HuH-7 (cell line): ENCODE measurements at regions not wholly inside any gene's neighbourhood (a gene's known extent, or its start where the extent isn't known, plus 50 kb on each side); places are given as distances from the start of the nearest gene placed in this dataset.

ENCODE experiments used
- DNase-seq: peaks from one replicate; pipeline ENCODE4 v3.0.0; 2011; ENCODE audit warnings: low spot score

DNA sequence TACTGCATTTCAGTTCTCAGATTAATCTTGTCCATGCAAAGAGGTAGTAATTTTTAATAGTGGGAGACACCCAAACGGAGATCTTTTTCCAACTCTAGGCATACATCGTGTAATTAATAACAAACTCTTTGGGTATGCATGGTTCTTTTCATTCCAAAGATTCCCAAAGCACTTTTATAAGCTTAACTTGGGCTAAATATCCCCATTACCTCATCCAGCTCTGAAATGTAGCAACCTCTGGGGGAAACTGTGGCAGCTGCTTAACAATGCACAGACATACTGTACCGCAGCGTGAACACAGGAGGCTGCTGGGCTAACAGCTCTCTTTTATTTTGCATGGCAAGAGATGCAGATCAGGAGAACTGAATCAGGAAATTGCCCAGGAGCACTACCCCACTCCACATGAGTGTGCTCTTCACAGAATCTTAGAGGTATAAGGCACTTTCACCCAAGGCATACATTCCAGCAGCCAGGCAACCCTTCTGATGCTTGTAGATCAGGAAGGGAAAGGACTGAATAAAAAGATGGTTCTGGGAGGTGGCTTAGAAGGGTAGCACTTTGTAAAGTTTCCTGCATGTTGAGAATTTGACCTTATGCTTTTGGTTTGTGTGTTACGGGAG, 114.4 kb upstream of the GLI3 start:
- DNase-seq = no peak

DNA sequence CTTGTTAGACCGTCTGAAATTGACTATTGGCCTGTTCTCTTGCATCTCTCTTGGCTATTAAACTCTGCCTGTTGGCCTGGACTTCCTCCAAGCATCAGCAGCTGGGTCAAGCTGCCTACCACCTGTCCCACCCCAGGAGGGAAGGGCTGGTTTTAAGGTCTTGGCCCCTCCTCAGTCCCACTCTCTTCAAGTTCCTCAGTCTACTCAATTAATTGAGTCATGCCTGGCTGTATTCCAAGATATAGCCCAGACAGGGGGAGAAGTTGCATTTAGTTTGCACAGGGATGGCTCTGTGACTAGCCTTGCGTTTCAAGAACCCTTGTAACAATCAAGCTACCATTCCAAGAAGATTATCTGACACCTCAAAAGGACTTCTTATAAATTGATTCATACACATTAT, 113.8 kb upstream of the GLI3 start:
- DNase-seq = no peak

DNA sequence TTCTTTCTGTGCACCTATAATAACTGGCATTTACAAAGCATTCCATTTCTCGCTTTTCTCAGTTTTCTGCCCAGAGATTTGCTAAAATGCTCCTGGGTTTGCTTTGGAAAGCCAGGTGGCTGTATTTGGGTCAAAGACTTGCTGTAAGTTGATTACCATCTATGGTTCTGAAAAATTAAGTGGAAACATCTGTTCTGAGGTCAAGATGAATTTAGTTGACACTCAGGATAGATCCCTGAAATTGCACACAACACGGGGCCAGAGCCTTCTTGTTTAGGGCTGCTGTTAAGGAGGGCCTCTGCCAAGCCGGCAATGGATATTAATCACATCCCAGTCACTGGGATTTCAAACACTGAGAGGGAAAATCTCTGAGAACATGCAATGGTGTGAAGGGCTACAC, 111.6 kb upstream of the GLI3 start:
- no peak for DNase-seq

DNA sequence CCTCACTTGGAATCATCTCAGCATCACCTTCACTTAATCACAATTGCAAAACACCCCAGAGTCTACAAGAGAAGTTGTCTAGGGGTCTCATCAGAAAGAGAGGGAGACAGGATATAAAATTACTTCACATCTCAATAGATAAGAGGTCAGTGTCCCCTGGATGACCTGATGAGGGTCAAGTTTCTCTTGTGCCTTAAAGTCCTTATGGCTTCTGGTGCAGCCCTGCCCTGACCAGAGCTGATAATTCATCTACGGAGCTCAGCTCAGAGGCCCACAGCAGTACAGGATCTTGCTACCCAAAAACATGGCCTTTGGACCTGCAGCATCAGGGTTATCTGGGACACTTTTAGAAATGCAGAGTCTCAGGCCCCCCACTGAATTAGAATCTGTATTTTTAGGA, 111.1 kb upstream of the GLI3 start:
- no peak for DNase-seq

DNA sequence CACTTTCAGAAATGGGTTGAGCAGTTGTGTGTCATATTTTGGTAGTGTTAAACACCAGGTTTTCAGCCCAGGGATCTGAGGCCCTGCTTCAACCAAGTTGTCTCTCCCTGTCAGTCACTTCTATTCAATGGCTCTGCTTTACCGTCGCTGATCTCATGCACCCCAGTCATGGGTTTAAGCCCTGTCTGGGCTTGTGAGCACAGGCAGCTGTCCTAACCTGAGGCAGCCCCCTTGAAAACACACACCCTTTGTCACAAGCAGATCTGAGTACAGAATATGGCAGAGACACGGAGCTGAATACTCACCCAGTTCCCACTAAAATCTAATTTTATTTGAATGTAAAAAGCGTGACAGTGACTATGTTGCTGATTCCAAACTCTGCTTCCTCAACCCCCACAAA, 110.6 kb upstream of the GLI3 start:
- no peak for DNase-seq

DNA sequence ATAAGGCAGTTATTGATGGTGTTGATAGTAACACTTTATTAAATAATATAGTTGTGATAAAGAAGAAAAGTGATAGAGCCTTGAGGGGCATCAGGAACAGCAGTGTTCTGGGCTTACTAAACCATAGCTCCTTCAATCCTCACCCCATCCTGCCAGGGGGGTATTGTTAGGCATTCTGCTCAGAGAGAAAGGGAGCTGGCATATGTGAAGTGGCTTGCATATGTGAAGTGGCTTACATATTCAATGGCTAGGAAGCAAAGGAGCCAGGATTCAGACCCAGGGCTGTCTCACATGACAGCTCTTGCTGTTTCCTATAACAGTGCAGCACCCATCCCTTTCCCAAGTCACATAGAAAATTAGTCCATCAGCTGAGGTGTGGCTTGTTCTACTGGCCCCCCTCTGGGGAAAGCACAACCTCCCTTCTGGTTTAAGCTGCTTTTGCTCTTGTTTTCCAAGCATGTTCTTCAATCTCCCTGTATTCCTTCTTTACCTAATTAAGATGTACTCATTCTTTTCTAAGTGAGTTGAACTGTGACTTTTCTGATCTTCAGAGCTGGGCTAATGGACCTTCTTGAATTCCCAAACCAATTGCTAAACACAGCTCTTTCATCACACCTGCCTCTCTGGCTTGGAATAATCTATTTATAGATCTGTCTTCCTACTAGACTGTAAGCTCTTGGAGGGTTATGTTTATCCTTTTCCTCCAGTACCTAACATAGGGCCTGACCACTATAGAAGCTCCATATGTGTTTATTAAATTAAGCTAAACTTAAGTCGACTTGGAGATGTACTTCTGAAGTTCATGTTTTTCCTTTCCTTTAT, 108.7 kb upstream of the GLI3 start:
- no peak for DNase-seq

DNA sequence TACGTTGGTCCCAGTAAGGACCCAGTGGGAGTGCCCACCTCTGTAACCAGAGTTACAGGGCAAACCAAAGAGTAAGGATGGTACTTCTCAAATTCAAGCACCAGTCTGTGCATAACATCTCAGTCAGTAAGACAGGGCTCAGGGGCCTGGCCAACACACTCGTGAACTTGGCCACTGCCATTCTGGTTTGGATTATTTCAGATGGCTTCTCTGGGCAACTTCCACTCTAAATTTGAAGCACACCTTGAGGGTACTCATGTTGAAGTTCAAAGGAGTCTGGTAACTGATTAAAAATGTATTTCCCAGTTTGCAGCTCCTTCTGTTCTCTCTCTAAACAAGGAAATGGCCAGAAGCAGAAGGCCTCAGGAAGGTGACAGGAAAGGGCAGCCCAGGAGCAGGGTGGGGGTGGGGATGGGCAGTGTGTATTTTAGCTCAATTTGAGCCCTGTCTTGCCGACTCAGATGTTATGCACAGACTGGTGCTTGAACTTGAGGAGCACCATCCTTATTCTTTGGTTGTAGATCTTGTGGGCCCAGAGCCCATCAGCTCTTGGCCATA, 107.3 kb upstream of the GLI3 start:
- no peak for DNase-seq

DNA sequence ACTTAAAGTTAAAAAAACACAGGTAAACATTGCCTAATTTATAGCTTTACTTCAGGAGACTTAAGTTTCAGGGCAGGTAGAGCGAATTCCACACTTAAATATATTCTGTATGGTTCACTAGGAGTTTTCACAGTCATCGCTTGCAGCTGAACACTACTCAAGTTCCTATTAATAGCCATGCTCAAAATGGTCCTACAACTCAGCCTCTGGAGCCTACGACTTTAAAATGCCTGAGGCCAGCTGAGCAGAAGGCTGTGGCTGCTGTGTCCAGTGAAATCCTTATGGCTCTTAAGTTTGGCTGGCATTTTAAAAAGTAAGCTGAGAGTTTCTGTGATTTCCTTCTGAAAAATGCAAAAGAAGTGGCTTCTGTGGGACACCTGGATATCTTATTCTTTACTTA, 105.4 kb upstream of the GLI3 start:
- no peak for DNase-seq

DNA sequence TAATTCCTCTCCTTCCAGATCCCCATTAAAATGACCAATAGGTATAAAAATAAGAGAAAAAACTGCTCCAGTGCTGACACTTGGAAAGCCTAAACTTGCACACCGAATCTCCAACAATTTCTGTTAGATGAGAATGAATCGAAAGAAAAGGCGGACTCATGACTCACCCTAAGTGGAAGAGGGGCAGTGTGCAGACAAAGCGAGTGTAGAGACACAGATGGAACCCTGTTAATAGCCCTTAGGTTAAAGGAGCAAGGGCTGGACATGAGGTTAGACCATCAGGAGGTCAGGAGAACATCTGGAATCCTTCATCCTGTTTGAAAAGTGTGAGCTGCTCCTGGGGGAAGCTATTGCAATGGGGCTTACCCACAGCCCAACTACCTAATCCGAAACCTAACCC, 103.4 kb upstream of the GLI3 start:
- DNase-seq = no peak

DNA sequence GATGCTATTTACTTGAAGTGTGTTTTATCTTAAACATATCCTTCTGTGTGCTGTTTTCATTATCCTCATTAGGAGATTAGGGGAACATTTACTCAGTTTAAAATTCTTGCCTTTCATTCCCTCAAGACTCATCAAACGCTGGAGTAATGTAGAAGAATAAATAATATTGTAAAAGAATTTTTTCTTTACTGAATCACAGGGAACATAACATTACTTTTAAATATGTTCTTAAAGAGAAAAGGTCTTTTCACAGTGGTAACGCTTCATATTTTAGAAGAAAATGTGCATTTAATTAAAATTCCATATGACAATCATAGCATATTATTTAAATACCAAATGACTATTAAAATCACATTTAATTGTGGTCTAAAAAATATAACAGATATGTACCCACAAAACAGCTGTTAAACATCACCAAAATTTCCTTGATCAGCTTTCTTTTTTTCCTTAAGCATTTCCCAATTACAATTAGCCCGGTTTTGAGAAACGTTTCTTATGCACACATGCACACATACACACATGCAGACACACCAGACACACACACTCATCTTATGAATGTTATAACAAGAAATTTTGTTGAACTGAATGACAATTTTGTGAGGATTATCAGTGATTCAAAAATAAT, 102.0 kb upstream of the GLI3 start:
- DNase-seq = no peak

DNA sequence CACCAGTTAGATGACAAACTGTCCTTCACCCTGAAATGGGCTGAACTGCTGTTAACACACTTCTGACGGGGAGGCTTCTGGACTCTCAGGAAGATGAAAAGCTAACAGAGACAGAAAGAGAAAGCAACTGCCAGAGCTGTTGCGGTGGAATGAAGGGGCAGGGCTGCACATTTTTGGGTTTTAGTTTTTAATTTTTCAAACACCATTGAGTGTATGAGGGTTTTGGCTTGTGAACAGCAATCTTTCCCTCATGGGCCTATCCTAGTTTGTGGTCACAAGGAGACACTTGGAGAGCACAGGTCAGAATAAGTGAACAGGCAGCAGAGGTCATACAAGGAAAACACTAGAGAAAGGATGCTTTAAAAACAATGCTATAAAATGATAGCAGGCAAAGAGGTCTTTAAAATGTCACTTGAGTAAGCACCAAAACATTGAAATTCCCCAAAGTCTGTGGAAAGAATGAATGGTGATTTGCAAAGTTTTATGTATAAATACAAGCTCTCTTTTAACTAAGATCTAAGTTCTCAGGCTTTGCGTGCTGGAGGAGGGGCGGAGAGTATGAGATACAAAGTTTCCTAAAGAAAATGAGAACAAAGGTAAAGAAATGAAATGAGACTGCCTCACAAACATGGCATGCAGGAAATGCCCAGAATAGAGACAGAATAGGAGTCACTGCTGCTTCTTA, 101.4 kb upstream of the GLI3 start:
- no peak for DNase-seq

DNA sequence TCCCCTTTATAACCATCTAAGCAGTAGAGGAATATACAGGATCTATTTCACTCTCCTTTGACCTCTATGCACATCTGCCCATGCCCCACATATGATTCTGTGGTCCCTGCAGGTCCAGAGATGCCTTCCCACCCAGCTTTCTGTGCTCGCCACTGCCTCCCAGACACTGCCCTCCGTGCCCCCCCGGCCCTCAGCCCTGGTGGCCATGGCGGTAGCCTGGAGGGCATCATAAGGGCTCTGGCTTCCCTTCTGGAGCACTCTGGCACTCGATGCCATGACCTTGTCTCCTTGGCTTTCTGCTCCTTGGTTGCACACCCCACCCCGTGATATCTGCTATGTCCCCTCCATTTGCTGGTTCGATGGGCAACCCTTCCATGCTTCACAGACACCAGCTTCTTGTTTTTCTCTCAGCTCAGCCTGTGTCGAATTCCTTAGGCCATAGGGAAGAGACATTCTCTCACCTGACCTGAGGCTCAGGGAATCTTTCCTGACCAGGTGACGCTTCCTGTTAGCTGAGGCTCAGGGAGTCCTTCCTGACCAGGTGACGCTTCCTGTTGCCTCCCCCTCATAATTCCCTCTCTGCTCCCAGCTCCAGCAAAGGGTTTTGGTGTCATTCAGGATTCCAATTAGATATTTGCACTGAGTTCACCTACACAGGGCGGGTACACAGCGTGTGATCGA, 100.4 kb upstream of the GLI3 start:
- DNase-seq = no peak

DNA sequence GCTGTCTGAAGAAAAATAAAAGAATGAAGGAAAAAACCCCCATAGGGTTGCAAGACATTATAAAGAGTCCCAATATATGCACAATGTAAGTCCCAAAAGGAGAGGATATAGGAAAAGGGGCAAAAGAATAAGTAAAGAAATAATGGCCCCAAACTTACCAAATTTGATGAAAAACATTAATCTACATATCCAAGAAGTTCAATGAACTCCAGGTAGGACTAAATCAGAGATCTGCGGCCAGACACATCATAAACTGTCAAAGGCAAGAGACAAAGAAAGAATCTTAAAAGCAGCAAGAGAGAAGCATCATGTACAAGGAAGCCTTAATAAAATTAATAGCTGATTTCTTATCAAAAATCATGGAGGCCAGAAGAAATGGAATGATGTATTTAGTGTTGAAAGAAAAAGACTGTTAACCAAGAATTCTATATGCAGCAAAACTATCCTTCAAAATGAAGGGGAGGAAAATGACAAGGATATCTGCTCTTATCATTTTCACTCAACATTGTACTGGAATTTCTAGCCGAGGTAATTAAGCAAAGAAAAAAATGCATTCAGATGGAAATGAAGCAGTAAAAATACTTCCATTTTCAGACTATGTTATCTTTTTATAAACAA, 95.7 kb upstream of the GLI3 start:
- no peak for DNase-seq

DNA sequence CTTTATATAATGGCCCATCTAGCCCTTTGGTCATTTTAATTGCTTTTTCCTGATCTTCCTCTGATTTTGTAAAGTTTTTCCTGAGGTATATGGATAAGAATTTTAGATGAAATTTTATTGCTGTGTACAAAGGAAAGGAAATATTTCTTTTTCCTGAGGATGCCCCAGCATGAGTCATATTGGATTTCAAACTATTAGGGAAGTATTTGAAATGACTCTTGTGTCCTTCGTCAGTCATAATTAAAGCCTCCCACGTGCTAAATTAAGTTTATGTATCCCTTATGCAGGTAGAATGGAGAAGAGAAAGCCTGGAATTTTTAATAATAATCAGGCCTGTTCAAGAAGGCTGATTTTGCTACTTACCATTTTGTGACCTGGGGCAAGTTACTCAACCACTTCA, 82.6 kb upstream of the GLI3 start:
- no peak for DNase-seq

DNA sequence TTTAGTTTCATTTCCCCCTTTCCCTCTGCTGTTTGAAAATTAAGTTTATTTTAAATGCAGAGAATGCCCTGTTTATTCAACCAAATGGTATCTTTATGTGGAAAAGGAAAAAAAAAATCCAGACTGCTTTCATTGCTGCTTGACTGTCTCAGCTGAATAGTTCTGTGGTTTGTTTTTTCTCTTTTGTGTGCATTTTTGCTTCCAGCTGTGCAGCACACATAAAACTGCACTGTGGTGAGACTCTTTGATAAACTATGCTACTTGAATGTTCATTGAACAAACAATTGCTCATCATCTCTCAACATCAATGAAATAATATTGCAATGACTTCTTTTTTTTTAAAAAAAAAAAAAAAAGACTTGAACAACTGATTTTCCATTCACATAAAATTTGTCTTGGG, 78.6 kb upstream of the GLI3 start:
- DNase-seq = no peak

DNA sequence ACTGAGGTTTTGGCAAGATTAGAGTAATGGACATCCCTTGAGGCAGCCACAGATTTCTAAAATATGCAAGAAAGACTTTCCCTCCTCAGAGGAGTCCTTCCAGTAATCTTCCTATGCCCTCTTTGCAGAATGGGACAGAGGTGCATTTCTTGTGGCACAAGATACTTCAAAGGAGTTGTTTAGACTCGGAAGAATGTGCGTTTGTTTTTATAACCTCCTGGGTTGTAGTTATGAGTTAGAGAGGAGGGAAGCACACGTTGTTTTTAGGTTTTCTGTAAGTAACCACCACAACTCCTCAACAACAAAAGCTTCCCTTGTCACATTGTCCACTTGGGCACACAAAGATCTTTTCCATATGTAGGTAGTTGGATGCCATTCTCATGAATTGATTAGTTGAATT, 78.1 kb upstream of the GLI3 start:
- DNase-seq = no peak

DNA sequence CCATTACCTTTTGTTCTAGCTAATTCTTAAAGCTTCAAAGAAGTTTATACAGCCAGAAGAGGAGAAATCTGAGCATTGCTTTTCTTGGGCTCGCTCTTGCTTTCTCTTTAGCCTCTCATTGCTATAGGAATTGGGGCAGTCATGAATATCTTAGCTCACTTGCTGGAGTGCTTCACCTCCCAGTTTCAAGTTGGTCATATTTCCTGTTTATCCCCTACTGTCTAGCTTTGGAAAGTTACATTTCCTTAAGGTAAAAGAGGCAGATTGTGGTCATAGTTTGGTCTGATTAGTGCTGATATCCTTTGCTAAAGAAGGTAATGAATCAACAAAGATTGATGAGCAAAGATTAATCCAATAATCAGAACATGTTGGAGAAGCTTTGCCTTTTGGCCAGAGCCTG, 77.7 kb upstream of the GLI3 start:
- no peak for DNase-seq

DNA sequence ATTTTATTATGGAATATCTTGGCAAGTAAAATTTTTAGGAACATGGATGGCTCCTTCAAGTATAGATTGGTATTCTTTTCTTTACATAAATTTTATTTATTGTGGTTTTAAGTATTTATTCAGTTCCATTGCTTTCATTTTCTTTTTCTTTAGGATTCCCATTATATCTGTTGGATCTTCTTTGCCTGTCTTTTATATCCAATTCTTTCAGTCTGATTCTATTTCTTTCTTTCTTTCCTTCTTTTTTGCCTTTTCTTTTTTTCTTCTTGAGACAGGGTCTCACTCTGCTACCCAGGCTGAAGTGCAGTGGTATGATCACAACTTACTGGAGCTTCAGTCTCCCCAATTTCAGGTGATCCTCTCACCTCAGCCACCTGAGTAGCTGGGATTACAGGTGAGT, 74.2 kb upstream of the GLI3 start:
- DNase-seq = no peak

DNA sequence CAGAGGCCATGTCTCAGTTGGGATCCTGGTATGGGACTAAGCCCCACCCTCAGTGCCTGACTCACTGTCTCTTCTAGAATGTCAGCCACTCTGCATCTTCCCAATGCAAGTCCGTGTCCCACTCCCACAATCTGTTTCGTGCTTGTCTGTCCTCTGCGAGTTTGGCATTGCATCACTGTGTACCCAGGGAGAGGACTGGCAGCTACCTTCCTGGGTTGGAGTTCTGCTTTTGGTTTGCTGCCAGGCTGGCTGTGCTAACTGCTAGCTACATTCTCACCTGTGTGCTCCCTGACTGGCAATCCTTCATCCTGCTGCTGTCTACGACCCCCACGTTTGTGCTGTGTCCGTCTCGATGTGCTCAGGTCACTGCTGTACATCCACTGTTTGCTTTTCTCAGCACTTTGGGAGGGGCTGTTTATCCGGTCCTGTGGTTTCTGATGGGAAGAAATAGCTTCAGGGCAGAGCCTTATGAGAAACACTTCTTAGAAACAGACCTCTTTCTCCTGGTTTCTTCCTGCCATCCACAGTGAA, 56.0 kb upstream of the GLI3 start:
- DNase-seq = no peak

DNA sequence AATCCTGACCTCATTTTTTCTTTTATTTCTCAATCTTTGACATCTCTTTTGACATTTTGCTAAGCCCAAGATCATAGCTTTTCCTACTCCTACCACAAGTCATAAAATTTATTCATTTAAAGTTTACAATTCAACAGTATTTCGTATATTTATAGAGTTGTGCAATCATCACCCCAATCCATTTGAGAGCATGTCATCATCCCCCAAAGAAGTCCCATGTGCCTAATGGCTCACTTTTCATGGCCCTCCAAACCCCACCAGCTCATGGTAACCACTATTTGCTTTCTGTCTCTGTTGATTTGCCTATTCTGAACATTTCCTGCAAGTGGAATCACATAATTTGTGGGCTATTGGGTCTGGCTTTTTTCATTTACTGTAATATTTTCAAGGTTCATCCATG, 52.5 kb upstream of the GLI3 start:
- DNase-seq = no peak
